ENCODE measurements at regions not wholly inside any gene's neighbourhood (a gene's known extent, or its start where the extent isn't known, plus 50 kb on each side); places are given as distances from the start of the nearest gene placed in this dataset.

DNA sequence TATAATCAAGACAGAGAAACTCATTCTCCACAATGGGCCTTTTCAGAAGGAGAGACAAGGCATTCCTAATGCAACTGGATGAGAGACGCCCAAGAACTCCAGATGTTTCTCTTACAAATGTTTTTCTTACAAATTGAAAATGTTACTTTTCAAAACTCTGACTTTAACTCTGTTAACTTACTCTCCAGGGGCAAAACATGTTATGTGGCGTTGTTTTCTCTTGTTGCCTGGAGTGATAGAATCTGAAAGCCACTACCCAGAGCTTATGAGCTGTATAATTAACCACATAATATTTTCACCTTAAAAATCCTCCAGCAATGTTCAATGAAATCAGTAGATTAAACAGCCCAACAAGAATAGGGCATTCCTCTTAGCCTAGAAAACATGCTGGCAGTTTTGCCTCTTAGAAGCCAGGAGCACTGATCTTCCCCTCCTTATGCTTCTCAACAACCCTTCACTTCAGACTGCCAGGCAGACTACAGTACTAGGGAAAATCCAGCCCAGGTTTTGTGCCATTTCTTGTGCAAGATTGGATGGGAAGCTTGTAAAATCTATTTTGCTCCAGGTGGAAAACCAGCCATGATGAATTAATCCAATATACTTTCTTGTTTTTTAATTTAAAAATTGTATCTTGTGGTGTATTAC, 186.7 kb upstream of the GADL1 start:
- Histone ChIP-seq H3K79me2 (ENCODE audit: control insufficient read depth, insufficient read depth, low read length) (no peaks in the 10 kb centered on the region), H3K27ac (ENCODE audit: insufficient read depth, low read depth, low read length) (no peak overlapping the region), H3K9me3 (replicated peaks; ENCODE audit: control insufficient read depth, insufficient read depth, low read length) (no peaks in the 10 kb centered on the region), H3K36me3 (ENCODE audit: control insufficient read depth in 2 of 2, extremely low read depth in 1 of 2, insufficient read depth in 2 of 2, low read length in 2 of 2) (no peaks in the 10 kb centered on the region), H3K4me2 (ENCODE audit: insufficient read depth, low read length) (no peak overlapping the region), H3K27me3 (ENCODE audit: control insufficient read depth in 2 of 2, insufficient read depth in 2 of 2, low read length in 2 of 2) (no peaks in the 10 kb centered on the region), H2AFZ (ENCODE audit: low read depth, low read length) (no peak overlapping the region), H3K9me1 (replicated peaks; ENCODE audit: control insufficient read depth, extremely low read depth, insufficient read depth, low read length) (no peaks in the 10 kb centered on the region), H3K4me1 (ENCODE audit: control insufficient read depth, extremely low read depth, insufficient read depth, low read length) (peaks cover 16% of the 10 kb centered on the region), H4K20me1 (replicated peaks; ENCODE audit: control insufficient read depth, extremely low read depth, insufficient read depth, low read length) (no peaks in the 10 kb centered on the region), H3K9ac (replicated peaks; ENCODE audit: extremely low read depth, insufficient read depth, low read length) (no peak overlapping the region), H3K4me3 (replicated peaks in 1 of 3; ENCODE audit: insufficient read depth in 1 of 3, low read depth in 1 of 3, low read length in 3 of 3) (no peak overlapping the region)
- no peak for DNase-seq (ENCODE audit: low read depth, low spot score)
- no TSS peak for BruUV-seq (replicated peaks)
- dilution Hi-C loops (cut with MboI; ENCODE audit: extremely low pct_ligation_motif_present, low sequenced_read_pairs) (no loop called here), intact Hi-C loops (cut with micrococcal nuclease) (no loop called here)
- TF ChIP-seq EZH2 (IDR thresholded peaks at IDR 0.05; ENCODE audit: borderline replicate concordance, low read depth, low read length, severe bottlenecking) (no peak), FOS (IDR thresholded peaks at IDR 0.05; ENCODE audit: borderline replicate concordance, insufficient read depth, low read length) (no peak), JUN (IDR thresholded peaks at IDR 0.05; ENCODE audit: borderline replicate concordance, insufficient read depth, insufficient read length, low read depth) (no peak), MYC (IDR thresholded peaks at IDR 0.05; ENCODE audit: low read depth, low read length) (no peak), POLR2AphosphoS5 (IDR thresholded peaks at IDR 0.05; ENCODE audit: insufficient read depth, low read depth, low read length) (no peak), GATA2 (IDR thresholded peaks at IDR 0.05; ENCODE audit: insufficient read depth, insufficient read length, low read depth, low read length) (no peak), POLR2A (IDR thresholded peaks at IDR 0.05; ENCODE audit: low read depth, low read length) (no peak)
- TF ChIP-seq, protein P1, sequence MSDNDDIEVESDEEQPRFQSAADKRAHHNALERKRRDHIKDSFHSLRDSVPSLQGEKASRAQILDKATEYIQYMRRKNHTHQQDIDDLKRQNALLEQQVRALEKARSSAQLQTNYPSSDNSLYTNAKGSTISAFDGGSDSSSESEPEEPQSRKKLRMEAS (IDR thresholded peaks at IDR 0.05; ENCODE audit: insufficient read depth, insufficient read length) = no peak
- TF ChIP-seq, protein P2, sequence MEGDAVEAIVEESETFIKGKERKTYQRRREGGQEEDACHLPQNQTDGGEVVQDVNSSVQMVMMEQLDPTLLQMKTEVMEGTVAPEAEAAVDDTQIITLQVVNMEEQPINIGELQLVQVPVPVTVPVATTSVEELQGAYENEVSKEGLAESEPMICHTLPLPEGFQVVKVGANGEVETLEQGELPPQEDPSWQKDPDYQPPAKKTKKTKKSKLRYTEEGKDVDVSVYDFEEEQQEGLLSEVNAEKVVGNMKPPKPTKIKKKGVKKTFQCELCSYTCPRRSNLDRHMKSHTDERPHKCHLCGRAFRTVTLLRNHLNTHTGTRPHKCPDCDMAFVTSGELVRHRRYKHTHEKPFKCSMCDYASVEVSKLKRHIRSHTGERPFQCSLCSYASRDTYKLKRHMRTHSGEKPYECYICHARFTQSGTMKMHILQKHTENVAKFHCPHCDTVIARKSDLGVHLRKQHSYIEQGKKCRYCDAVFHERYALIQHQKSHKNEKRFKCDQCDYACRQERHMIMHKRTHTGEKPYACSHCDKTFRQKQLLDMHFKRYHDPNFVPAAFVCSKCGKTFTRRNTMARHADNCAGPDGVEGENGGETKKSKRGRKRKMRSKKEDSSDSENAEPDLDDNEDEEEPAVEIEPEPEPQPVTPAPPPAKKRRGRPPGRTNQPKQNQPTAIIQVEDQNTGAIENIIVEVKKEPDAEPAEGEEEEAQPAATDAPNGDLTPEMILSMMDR (IDR thresholded peaks at IDR 0.05; ENCODE audit: extremely low read depth in 1 of 2, insufficient read depth in 1 of 2, low read depth in 1 of 2, low read length in 2 of 2) = no peak
- no peak for FAIRE-seq
- ChIA-PET POLR2A (no interaction called here), CTCF (no interaction called here)

Measured in endothelial cell of umbilical vein (primary cell).